SK-N-SH treated with all-trans-retinoic acid at 6 μM for 48 hours (cell line): ENCODE measurements at regions not wholly inside any gene's neighbourhood (a gene's known extent, or its start where the extent isn't known, plus 50 kb on each side); places are given as distances from the start of the nearest gene placed in this dataset.

Experiments
- ARNTL ChIP-seq: fragments of 450-650 bp; formaldehyde crosslinking; IDR thresholded peaks from 2 replicates; pipeline ENCODE4 v1.5.0; 2020; ENCODE audit warnings: low read depth, mild to moderate bottlenecking, moderate library complexity, borderline replicate concordance
- BACH2 ChIP-seq: fragments of 250-450 bp; sonication (Bioruptor Pico); IDR thresholded peaks from 2 replicates; pipeline ENCODE4 v1.9.0; 2021; ENCODE audit warnings: mild to moderate bottlenecking, borderline replicate concordance
- ESRRG ChIP-seq: fragments of 250-450 bp; sonication (Bioruptor Pico); IDR thresholded peaks from 2 replicates; pipeline ENCODE4 v1.6.1; 2021; ENCODE audit warnings: mild to moderate bottlenecking
- ISL1 ChIP-seq: fragments of 250-450 bp; sonication (Bioruptor Pico); IDR thresholded peaks from 2 replicates; pipeline ENCODE4 v2.1.2; 2022; ENCODE audit warnings: mild to moderate bottlenecking, moderate library complexity
- TOX ChIP-seq: fragments of 250-450 bp; sonication (Bioruptor Pico); IDR thresholded peaks from 2 replicates; pipeline ENCODE4 v1.8.0; 2021; ENCODE audit warnings: mild to moderate bottlenecking, moderate library complexity, borderline replicate concordance
- ZC3H10 ChIP-seq: fragments of 250-450 bp; sonication (Bioruptor Pico); IDR thresholded peaks from 2 replicates; pipeline ENCODE4 v1.5.1; 2021; ENCODE audit warnings: mild to moderate bottlenecking, moderate library complexity
- TF ChIP-seq, protein P1 (sequence below): fragments of 250-450 bp; sonication (Bioruptor Pico); IDR thresholded peaks from 2 replicates; pipeline ENCODE4 v1.5.1; 2021; ENCODE audit warnings: mild to moderate bottlenecking, moderate library complexity

GRCh38 chr14:28055008-28055407, 711.6 kb upstream of the FOXG1 start:
- no peak for TF ChIP-seq BACH2
- TF ChIP-seq ARNTL, result no peak
- no peak for TF ChIP-seq ZC3H10 (CRISPR knock-in tag)
- TF ChIP-seq, protein P1, sequence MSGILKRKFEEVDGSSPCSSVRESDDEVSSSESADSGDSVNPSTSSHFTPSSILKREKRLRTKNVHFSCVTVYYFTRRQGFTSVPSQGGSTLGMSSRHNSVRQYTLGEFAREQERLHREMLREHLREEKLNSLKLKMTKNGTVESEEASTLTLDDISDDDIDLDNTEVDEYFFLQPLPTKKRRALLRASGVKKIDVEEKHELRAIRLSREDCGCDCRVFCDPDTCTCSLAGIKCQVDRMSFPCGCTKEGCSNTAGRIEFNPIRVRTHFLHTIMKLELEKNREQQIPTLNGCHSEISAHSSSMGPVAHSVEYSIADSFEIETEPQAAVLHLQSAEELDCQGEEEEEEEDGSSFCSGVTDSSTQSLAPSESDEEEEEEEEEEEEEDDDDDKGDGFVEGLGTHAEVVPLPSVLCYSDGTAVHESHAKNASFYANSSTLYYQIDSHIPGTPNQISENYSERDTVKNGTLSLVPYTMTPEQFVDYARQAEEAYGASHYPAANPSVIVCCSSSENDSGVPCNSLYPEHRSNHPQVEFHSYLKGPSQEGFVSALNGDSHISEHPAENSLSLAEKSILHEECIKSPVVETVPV, result no peak
- no peak for TF ChIP-seq TOX
- TF ChIP-seq ESRRG (CRISPR knock-in tag), result no peak
- TF ChIP-seq ISL1, result no peak
